ENCODE measurements at regions not wholly inside any gene's neighbourhood (a gene's known extent, or its start where the extent isn't known, plus 50 kb on each side); places are given as distances from the start of the nearest gene placed in this dataset.

GRCh38 chr10:78571286-78571685, 497.5 kb upstream of the ZMIZ1 start:
- H3K4me3 Mint-ChIP-seq, result no peak overlapping the region
- DNase-seq, result no peak
- ChIA-PET CTCF (no interaction called here), POLR2A (no interaction called here)
- Histone ChIP-seq H3K27me3 (ENCODE audit: control insufficient read depth in 2 of 2, insufficient read depth in 2 of 2, low read length in 2 of 2) (no peaks in the 10 kb centered on the region), H3K4me3 (ENCODE audit: low read length) (no peak overlapping the region), H3K4me1 (ENCODE audit: control insufficient read depth in 2 of 2, insufficient read depth in 2 of 2, low read length in 2 of 2) (no peaks in the 10 kb centered on the region), H3K9me3 (ENCODE audit: control insufficient read depth in 2 of 3, low read length in 3 of 3) (no peaks in the 10 kb centered on the region), H3K27ac (ENCODE audit: low read depth, low read length) (no peak overlapping the region), H3K36me3 (ENCODE audit: control insufficient read depth in 2 of 3, insufficient read depth in 3 of 3, low read length in 3 of 3) (no peaks in the 10 kb centered on the region)
- no peak overlapping the region for H3K27ac Mint-ChIP-seq
- intact Hi-C loops (cut with micrococcal nuclease), result no loop called here
- H3K4me1 Mint-ChIP-seq, result peaks cover 0 to 11% (median 0%) of the 10 kb centered on the region in 7 donors
- H3K9me3 Mint-ChIP-seq, result no peaks in the 10 kb centered on the region
- no peaks in the 10 kb centered on the region for H3K36me3 Mint-ChIP-seq
- ATAC-seq, result no peak
- peaks cover 0 to 4% (median 0%) of the 10 kb centered on the region in 5 donors for H3K27me3 Mint-ChIP-seq

GRCh38 chr10:78571891-78572290, 496.9 kb upstream of the ZMIZ1 start:
- H3K9me3 ChIP-seq (ENCODE audit: control insufficient read depth in 2 of 3, low read length in 3 of 3), result no peaks in the 10 kb centered on the region
- Mint-ChIP-seq H3K27me3 (peaks cover 0 to 4% (median 0%) of the 10 kb centered on the region in 5 donors), H3K27ac (no peak overlapping the region), H3K4me1 (peaks cover 0 to 11% (median 0%) of the 10 kb centered on the region in 7 donors), H3K36me3 (no peaks in the 10 kb centered on the region), H3K4me3 (no peak overlapping the region), H3K9me3 (no peaks in the 10 kb centered on the region)
- intact Hi-C loops (cut with micrococcal nuclease), result no loop called here
- no peaks in the 10 kb centered on the region for H3K4me1 ChIP-seq (ENCODE audit: control insufficient read depth in 2 of 2, insufficient read depth in 2 of 2, low read length in 2 of 2)
- ATAC-seq (no peak), DNase-seq (no peak)
- ChIA-PET POLR2A (no interaction called here), CTCF (no interaction called here)
- H3K36me3 ChIP-seq (ENCODE audit: control insufficient read depth in 2 of 3, insufficient read depth in 3 of 3, low read length in 3 of 3), result no peaks in the 10 kb centered on the region
- H3K27ac ChIP-seq (ENCODE audit: low read depth, low read length), result no peak overlapping the region
- no peaks in the 10 kb centered on the region for H3K27me3 ChIP-seq (ENCODE audit: control insufficient read depth in 2 of 2, insufficient read depth in 2 of 2, low read length in 2 of 2)
- H3K4me3 ChIP-seq (ENCODE audit: low read length), result no peak overlapping the region

GRCh38 chr10:78572565-78572964, 496.2 kb upstream of the ZMIZ1 start:
- CTCF ChIA-PET, result no interaction called here

DNA sequence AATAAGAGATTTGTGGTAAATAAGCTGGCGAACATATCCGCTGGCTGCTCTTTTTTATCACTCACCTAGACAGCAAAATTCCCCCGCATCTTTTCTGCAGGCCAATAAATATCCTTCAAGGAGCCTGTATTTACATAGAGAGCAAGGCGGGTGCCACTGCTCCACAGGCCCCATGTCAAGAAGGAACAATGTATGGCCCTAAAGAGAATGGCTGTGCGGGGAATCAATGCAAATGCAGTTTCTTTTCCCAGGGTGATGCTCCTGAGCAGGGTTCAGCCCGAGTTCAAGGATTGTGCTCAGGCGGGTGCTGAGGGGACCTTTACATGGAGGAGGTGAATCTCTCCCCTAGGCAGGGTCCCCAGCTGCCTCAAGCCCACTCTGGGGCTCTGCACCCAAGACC, 494.2 kb upstream of the ZMIZ1 start:
- H3K4me3 ChIP-seq (ENCODE audit: low read length), result no peak overlapping the region
- H3K4me1 ChIP-seq (ENCODE audit: control insufficient read depth in 2 of 2, insufficient read depth in 2 of 2, low read length in 2 of 2), result no peaks in the 10 kb centered on the region
- no peaks in the 10 kb centered on the region for H3K36me3 ChIP-seq (ENCODE audit: control insufficient read depth in 2 of 3, insufficient read depth in 3 of 3, low read length in 3 of 3)
- ATAC-seq, result no peak
- no peaks in the 10 kb centered on the region for H3K27me3 ChIP-seq (ENCODE audit: control insufficient read depth in 2 of 2, insufficient read depth in 2 of 2, low read length in 2 of 2)
- no peak overlapping the region for H3K27ac ChIP-seq (ENCODE audit: low read depth, low read length)
- intact Hi-C loops (cut with micrococcal nuclease), result no loop called here
- H3K9me3 ChIP-seq (ENCODE audit: control insufficient read depth in 2 of 3, low read length in 3 of 3), result no peaks in the 10 kb centered on the region
- DNase-seq, result no peak
- Mint-ChIP-seq H3K9me3 (no peaks in the 10 kb centered on the region), H3K4me1 (peaks cover 0 to 19% (median 4%) of the 10 kb centered on the region in 7 donors), H3K27ac (no peak overlapping the region), H3K36me3 (no peaks in the 10 kb centered on the region), H3K27me3 (peaks cover 0 to 3% (median 0%) of the 10 kb centered on the region in 5 donors), H3K4me3 (no peak overlapping the region)
- POLR2A ChIA-PET, result no interaction called here
- CTCF ChIA-PET, result no interaction called here

More at GRCh38 chr10:78572565-78572964, 496.2 kb upstream of the ZMIZ1 start:
- POLR2A ChIA-PET, result no interaction called here
- no peak for DNase-seq
- no peak for ATAC-seq
- intact Hi-C loops (cut with micrococcal nuclease), result no loop called here
- H3K27me3 Mint-ChIP-seq, result peaks cover 0 to 3% (median 0%) of the 10 kb centered on the region in 5 donors
- Histone ChIP-seq H3K27me3 (ENCODE audit: control insufficient read depth in 2 of 2, insufficient read depth in 2 of 2, low read length in 2 of 2) (no peaks in the 10 kb centered on the region), H3K36me3 (ENCODE audit: control insufficient read depth in 2 of 3, insufficient read depth in 3 of 3, low read length in 3 of 3) (no peaks in the 10 kb centered on the region), H3K9me3 (ENCODE audit: control insufficient read depth in 2 of 3, low read length in 3 of 3) (no peaks in the 10 kb centered on the region), H3K4me3 (ENCODE audit: low read length) (no peak overlapping the region), H3K27ac (ENCODE audit: low read depth, low read length) (no peak overlapping the region), H3K4me1 (ENCODE audit: control insufficient read depth in 2 of 2, insufficient read depth in 2 of 2, low read length in 2 of 2) (no peaks in the 10 kb centered on the region)
- H3K36me3 Mint-ChIP-seq, result no peaks in the 10 kb centered on the region
- no peaks in the 10 kb centered on the region for H3K9me3 Mint-ChIP-seq
- no peak overlapping the region for H3K27ac Mint-ChIP-seq
- no peak overlapping the region for H3K4me3 Mint-ChIP-seq
- H3K4me1 Mint-ChIP-seq, result peaks cover 0 to 10% (median 0%) of the 10 kb centered on the region in 7 donors

DNA sequence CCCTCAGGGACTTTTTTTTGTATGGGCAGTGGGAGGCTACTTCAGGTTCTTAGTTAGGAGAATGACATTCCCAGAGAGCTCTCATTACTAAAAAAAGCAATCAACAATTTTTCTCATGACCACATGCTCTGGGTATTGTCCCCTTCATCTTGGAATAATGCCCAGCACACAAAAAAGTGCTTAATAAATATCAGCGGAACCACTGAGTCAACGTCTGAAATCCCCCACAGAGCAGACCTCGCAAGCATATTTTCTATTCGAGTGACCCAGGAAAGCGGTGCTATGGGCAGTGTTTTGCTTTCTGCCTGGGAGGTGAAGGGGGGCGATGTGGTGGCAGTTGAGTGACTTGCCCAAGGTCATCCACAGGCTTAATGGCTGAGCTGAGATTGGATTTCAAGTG, 493.4 kb upstream of the ZMIZ1 start:
- Histone ChIP-seq H3K27me3 (ENCODE audit: control insufficient read depth in 2 of 2, insufficient read depth in 2 of 2, low read length in 2 of 2) (no peaks in the 10 kb centered on the region), H3K27ac (ENCODE audit: low read depth, low read length) (no peak overlapping the region), H3K9me3 (ENCODE audit: control insufficient read depth in 2 of 3, low read length in 3 of 3) (no peaks in the 10 kb centered on the region), H3K36me3 (ENCODE audit: control insufficient read depth in 2 of 3, insufficient read depth in 3 of 3, low read length in 3 of 3) (no peaks in the 10 kb centered on the region), H3K4me3 (ENCODE audit: low read length) (no peak overlapping the region), H3K4me1 (ENCODE audit: control insufficient read depth in 2 of 2, insufficient read depth in 2 of 2, low read length in 2 of 2) (no peaks in the 10 kb centered on the region)
- Mint-ChIP-seq H3K27me3 (peaks cover 0 to 1% (median 0%) of the 10 kb centered on the region in 5 donors), H3K27ac (no peak overlapping the region), H3K36me3 (no peaks in the 10 kb centered on the region), H3K4me3 (no peak overlapping the region), H3K4me1 (peaks cover 0 to 19% (median 2%) of the 10 kb centered on the region in 7 donors), H3K9me3 (no peaks in the 10 kb centered on the region)
- ATAC-seq (no peak), DNase-seq (no peak)
- intact Hi-C loops (cut with micrococcal nuclease), result no loop called here
- POLR2A ChIA-PET, result no interaction called here
- CTCF ChIA-PET, result no interaction called here

GRCh38 chr10:78576276-78576675, 492.5 kb upstream of the ZMIZ1 start:
- Histone ChIP-seq H3K27ac (ENCODE audit: low read depth, low read length) (no peak overlapping the region), H3K27me3 (ENCODE audit: control insufficient read depth in 2 of 2, insufficient read depth in 2 of 2, low read length in 2 of 2) (no peaks in the 10 kb centered on the region), H3K4me1 (ENCODE audit: control insufficient read depth in 2 of 2, insufficient read depth in 2 of 2, low read length in 2 of 2) (no peaks in the 10 kb centered on the region), H3K4me3 (ENCODE audit: low read length) (no peak overlapping the region), H3K9me3 (ENCODE audit: control insufficient read depth in 2 of 3, low read length in 3 of 3) (no peaks in the 10 kb centered on the region), H3K36me3 (ENCODE audit: control insufficient read depth in 2 of 3, insufficient read depth in 3 of 3, low read length in 3 of 3) (no peaks in the 10 kb centered on the region)
- intact Hi-C loops (cut with micrococcal nuclease), result no loop called here
- Mint-ChIP-seq H3K27ac (no peak overlapping the region), H3K36me3 (no peaks in the 10 kb centered on the region), H3K9me3 (no peaks in the 10 kb centered on the region), H3K4me1 (peaks cover 0 to 19% (median 2%) of the 10 kb centered on the region in 7 donors), H3K27me3 (no peaks in the 10 kb centered on the region), H3K4me3 (no peak overlapping the region)
- no peak for ATAC-seq
- ChIA-PET CTCF (no interaction called here), POLR2A (no interaction called here)
- DNase-seq, result no peak

- POLR2A ChIA-PET, result no interaction called here
Measured at GRCh38 chr10:78577712-78578111, 491.1 kb upstream of the ZMIZ1 start.

More at GRCh38 chr10:78577712-78578111, 491.1 kb upstream of the ZMIZ1 start:
- ATAC-seq (no peak), DNase-seq (no peak)
- intact Hi-C loops (cut with micrococcal nuclease), result no loop called here
- Mint-ChIP-seq H3K4me1 (peaks cover 0 to 19% (median 2%) of the 10 kb centered on the region in 7 donors), H3K36me3 (no peaks in the 10 kb centered on the region), H3K4me3 (no peak overlapping the region), H3K9me3 (no peaks in the 10 kb centered on the region), H3K27me3 (no peaks in the 10 kb centered on the region), H3K27ac (peak overlapping the region in 1 of 9 donors; percentile 43)
- Histone ChIP-seq H3K27me3 (ENCODE audit: control insufficient read depth in 2 of 2, insufficient read depth in 2 of 2, low read length in 2 of 2) (no peaks in the 10 kb centered on the region), H3K9me3 (ENCODE audit: control insufficient read depth in 2 of 3, low read length in 3 of 3) (no peaks in the 10 kb centered on the region), H3K27ac (ENCODE audit: low read depth, low read length) (no peak overlapping the region), H3K4me1 (ENCODE audit: control insufficient read depth in 2 of 2, insufficient read depth in 2 of 2, low read length in 2 of 2) (no peaks in the 10 kb centered on the region), H3K36me3 (ENCODE audit: control insufficient read depth in 2 of 3, insufficient read depth in 3 of 3, low read length in 3 of 3) (no peaks in the 10 kb centered on the region), H3K4me3 (ENCODE audit: low read length) (no peak overlapping the region)
- CTCF ChIA-PET, result no interaction called here

Measured in naive thymus-derived CD4-positive, alpha-beta T cell (primary cell).